ENCODE measurements at regions not wholly inside any gene's neighbourhood (a gene's known extent, or its start where the extent isn't known, plus 50 kb on each side); places are given as distances from the start of the nearest gene placed in this dataset.

DNA sequence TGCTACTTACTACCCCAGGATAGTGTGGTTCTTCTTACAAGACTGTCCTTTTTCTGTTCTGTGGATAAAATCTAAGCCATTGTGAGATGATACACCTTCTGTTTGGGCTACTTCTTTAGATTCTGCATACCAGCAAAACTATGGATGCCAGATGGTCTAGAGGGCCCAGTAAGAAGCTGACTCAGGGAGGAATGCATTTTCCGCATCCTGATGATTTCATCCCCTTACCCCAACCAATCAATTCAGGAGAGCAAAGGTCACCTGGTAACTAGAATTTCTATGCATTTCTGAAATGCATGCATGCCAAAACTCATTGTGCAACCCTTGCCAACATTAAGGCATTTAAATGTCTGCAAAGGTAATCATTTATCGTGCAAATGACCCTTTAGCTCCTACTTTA lies 285.7 kb upstream of the ZP4 start:
- no peaks in the 10 kb centered on the region for H3K79me2 ChIP-seq (ENCODE audit: insufficient read depth, low read length)
- H3K4me3 ChIP-seq (ENCODE audit: low read depth in 1 of 2, low read length in 2 of 2), result no peak overlapping the region
- peaks cover 5% of the 10 kb centered on the region for H3K9me3 ChIP-seq (ENCODE audit: insufficient read depth, low read length, severe bottlenecking)
- H3K36me3 ChIP-seq (ENCODE audit: insufficient read depth, low read length), result no peaks in the 10 kb centered on the region
- no peaks in the 10 kb centered on the region for H3K27me3 ChIP-seq (ENCODE audit: insufficient read depth, low read length, poor library complexity)
- TF ChIP-seq, protein P1, sequence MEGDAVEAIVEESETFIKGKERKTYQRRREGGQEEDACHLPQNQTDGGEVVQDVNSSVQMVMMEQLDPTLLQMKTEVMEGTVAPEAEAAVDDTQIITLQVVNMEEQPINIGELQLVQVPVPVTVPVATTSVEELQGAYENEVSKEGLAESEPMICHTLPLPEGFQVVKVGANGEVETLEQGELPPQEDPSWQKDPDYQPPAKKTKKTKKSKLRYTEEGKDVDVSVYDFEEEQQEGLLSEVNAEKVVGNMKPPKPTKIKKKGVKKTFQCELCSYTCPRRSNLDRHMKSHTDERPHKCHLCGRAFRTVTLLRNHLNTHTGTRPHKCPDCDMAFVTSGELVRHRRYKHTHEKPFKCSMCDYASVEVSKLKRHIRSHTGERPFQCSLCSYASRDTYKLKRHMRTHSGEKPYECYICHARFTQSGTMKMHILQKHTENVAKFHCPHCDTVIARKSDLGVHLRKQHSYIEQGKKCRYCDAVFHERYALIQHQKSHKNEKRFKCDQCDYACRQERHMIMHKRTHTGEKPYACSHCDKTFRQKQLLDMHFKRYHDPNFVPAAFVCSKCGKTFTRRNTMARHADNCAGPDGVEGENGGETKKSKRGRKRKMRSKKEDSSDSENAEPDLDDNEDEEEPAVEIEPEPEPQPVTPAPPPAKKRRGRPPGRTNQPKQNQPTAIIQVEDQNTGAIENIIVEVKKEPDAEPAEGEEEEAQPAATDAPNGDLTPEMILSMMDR (IDR thresholded peaks at IDR 0.05; ENCODE audit: borderline replicate concordance, extremely low read depth, low read length, poor library complexity, severe bottlenecking), result no peak
- no peak for TF ChIP-seq EZH2 (IDR thresholded peaks at IDR 0.05; ENCODE audit: borderline replicate concordance, low read depth, low read length, severe bottlenecking)
- H3K4me2 ChIP-seq (ENCODE audit: insufficient read depth, low read length), result no peak overlapping the region
- ATAC-seq (ENCODE audit: insufficient read depth, low read depth), result no peak
- H3K4me1 ChIP-seq (ENCODE audit: insufficient read depth, low read length), result no peaks in the 10 kb centered on the region
- H2AFZ ChIP-seq (ENCODE audit: low read depth, low read length), result no peak overlapping the region
- no peak overlapping the region for H3K27ac ChIP-seq (ENCODE audit: low read length)
- no peak overlapping the region for H3K9ac ChIP-seq (ENCODE audit: low read depth, low read length)
- no peaks in the 10 kb centered on the region for H4K20me1 ChIP-seq (ENCODE audit: insufficient read depth, low read length)
- no peak for DNase-seq

DNA sequence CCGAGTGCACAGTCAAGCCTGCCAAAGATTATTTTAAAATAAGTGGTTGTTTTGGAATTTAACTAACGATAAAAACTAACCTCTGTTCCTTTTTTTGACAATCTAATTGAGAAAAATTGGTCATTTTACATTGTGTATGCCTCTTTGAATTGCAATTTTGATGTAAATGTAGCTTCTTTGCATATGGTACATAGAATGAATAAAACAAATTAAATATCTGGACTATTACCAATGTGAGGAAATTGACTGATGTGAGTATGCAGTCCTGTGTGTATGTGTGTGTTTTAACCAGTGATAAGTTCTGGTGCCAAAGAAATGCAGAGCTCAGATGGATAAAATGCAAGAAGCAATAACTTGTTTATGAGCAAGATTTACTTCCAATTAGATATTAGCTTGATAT lies 281.3 kb upstream of the ZP4 start:
- ATAC-seq (ENCODE audit: insufficient read depth, low read depth) (no peak), DNase-seq (no peak)
- Histone ChIP-seq H3K4me1 (ENCODE audit: insufficient read depth, low read length) (no peaks in the 10 kb centered on the region), H3K79me2 (ENCODE audit: insufficient read depth, low read length) (no peaks in the 10 kb centered on the region), H2AFZ (ENCODE audit: low read depth, low read length) (no peak overlapping the region), H3K27me3 (ENCODE audit: insufficient read depth, low read length, poor library complexity) (no peaks in the 10 kb centered on the region), H4K20me1 (ENCODE audit: insufficient read depth, low read length) (no peaks in the 10 kb centered on the region), H3K9ac (ENCODE audit: low read depth, low read length) (no peak overlapping the region), H3K9me3 (ENCODE audit: insufficient read depth, low read length, severe bottlenecking) (no peaks in the 10 kb centered on the region), H3K4me3 (ENCODE audit: low read depth in 1 of 2, low read length in 2 of 2) (no peak overlapping the region), H3K27ac (ENCODE audit: low read length) (no peak overlapping the region), H3K36me3 (ENCODE audit: insufficient read depth, low read length) (no peaks in the 10 kb centered on the region), H3K4me2 (ENCODE audit: insufficient read depth, low read length) (no peak overlapping the region)
- TF ChIP-seq, protein P1 (IDR thresholded peaks at IDR 0.05; ENCODE audit: borderline replicate concordance, extremely low read depth, low read length, poor library complexity, severe bottlenecking), result no peak
- TF ChIP-seq EZH2 (IDR thresholded peaks at IDR 0.05; ENCODE audit: borderline replicate concordance, low read depth, low read length, severe bottlenecking), result no peak

DNA sequence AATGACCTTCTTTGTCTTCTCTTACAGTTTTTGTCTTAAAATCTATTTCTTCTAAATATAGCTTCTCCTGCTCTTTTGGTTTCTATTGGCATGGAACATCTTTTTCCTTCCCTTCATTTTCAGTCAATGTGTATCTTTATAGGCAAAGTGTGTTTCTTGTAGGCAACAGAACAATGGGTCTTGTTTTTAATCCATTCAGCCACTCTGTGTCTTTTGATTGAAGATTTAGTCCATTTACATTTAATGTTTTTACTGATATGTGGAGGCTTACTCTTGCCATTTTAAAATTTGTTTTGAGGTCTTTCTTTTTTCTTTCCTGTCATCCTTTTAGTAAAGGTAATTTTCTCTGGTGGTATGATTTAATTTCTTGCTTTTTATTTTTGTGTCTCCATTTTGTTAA lies 271.2 kb upstream of the ZP4 start:
- peaks cover 2% of the 10 kb centered on the region for H3K9me3 ChIP-seq (ENCODE audit: insufficient read depth, low read length, severe bottlenecking)
- no peaks in the 10 kb centered on the region for H3K4me1 ChIP-seq (ENCODE audit: insufficient read depth, low read length)
- H3K9ac ChIP-seq (ENCODE audit: low read depth, low read length), result no peak overlapping the region
- no peaks in the 10 kb centered on the region for H3K27me3 ChIP-seq (ENCODE audit: insufficient read depth, low read length, poor library complexity)
- no peak for ATAC-seq (ENCODE audit: insufficient read depth, low read depth)
- H3K79me2 ChIP-seq (ENCODE audit: insufficient read depth, low read length), result no peaks in the 10 kb centered on the region
- TF ChIP-seq EZH2 (IDR thresholded peaks at IDR 0.05; ENCODE audit: borderline replicate concordance, low read depth, low read length, severe bottlenecking), result no peak
- TF ChIP-seq, protein P1 (IDR thresholded peaks at IDR 0.05; ENCODE audit: borderline replicate concordance, extremely low read depth, low read length, poor library complexity, severe bottlenecking), result no peak
- H4K20me1 ChIP-seq (ENCODE audit: insufficient read depth, low read length), result no peaks in the 10 kb centered on the region
- no peak overlapping the region for H3K4me3 ChIP-seq (ENCODE audit: low read depth in 1 of 2, low read length in 2 of 2)
- no peak overlapping the region for H3K4me2 ChIP-seq (ENCODE audit: insufficient read depth, low read length)
- DNase-seq, result no peak
- no peaks in the 10 kb centered on the region for H3K36me3 ChIP-seq (ENCODE audit: insufficient read depth, low read length)
- H2AFZ ChIP-seq (ENCODE audit: low read depth, low read length), result no peak overlapping the region
- no peak overlapping the region for H3K27ac ChIP-seq (ENCODE audit: low read length)

DNA sequence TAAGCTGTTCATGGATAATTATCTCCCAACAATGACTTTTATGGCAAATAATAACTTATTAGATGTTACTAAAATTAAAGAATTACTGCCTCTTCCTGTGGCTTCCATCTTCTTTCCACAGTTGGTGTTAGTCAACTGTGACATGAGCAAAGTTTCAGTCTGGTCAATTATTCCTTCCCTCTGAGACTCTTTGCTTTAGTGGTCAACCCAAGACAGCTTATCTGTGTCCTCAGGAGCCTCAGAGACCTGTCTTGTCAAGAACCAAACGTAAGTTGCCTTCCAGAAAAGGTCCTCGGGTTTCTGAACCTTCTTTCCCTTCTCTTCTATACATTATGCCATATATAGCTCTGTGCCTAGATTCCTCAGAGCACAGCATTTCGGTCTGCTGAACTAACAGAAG lies 263.2 kb upstream of the ZP4 start:
- Histone ChIP-seq H3K9me3 (ENCODE audit: insufficient read depth, low read length, severe bottlenecking) (no peaks in the 10 kb centered on the region), H3K27ac (ENCODE audit: low read length) (no peak overlapping the region), H3K36me3 (ENCODE audit: insufficient read depth, low read length) (no peaks in the 10 kb centered on the region), H3K27me3 (ENCODE audit: insufficient read depth, low read length, poor library complexity) (no peaks in the 10 kb centered on the region), H3K9ac (ENCODE audit: low read depth, low read length) (no peak overlapping the region), H3K4me2 (ENCODE audit: insufficient read depth, low read length) (no peak overlapping the region), H3K79me2 (ENCODE audit: insufficient read depth, low read length) (no peaks in the 10 kb centered on the region), H2AFZ (ENCODE audit: low read depth, low read length) (no peak overlapping the region), H3K4me1 (ENCODE audit: insufficient read depth, low read length) (no peaks in the 10 kb centered on the region), H4K20me1 (ENCODE audit: insufficient read depth, low read length) (no peaks in the 10 kb centered on the region), H3K4me3 (ENCODE audit: low read depth in 1 of 2, low read length in 2 of 2) (no peak overlapping the region)
- TF ChIP-seq, protein P1 (IDR thresholded peaks at IDR 0.05; ENCODE audit: borderline replicate concordance, extremely low read depth, low read length, poor library complexity, severe bottlenecking), result no peak
- ATAC-seq (ENCODE audit: insufficient read depth, low read depth) (no peak), DNase-seq (no peak)

All from DND-41 (cell line).